ENCODE measurements at regions not wholly inside any gene's neighbourhood (a gene's known extent, or its start where the extent isn't known, plus 50 kb on each side); places are given as distances from the start of the nearest gene placed in this dataset.

DNA sequence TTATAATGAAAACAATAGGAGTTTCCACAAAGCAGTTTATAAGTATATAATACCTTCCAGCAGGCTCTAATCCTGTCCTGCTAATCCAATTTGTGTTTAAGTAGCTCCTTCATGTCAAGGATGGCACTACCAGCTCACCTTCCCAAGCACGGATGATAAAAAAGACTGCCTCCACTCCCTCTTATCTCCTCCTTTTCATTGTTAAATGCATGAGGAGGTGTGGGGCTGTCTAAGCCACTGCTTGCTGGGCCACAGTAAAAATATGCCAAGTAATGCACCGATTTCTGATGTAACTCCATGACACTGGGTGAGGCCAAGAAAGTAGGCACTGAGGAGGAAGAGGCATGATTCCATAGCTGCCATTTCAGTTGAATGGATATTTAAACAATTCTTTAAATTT, 193.1 kb downstream of the ZIC5 start (continued):
- no peak for TF ChIP-seq CREB1 (IDR thresholded peaks at IDR 0.05)
- TF ChIP-seq ASH2L (IDR thresholded peaks at IDR 0.05; ENCODE audit: low read length) = no peak
- no peak for TF ChIP-seq CBX8 (IDR thresholded peaks at IDR 0.05; ENCODE audit: borderline replicate concordance, low read depth, low read length)
- no peak for TF ChIP-seq FOSL1 (IDR thresholded peaks at IDR 0.05; ENCODE audit: insufficient read depth, low read depth, low read length)

Measured in H1 (cell line).